ENCODE measurements at regions not wholly inside any gene's neighbourhood (a gene's known extent, or its start where the extent isn't known, plus 50 kb on each side); places are given as distances from the start of the nearest gene placed in this dataset.

DNA sequence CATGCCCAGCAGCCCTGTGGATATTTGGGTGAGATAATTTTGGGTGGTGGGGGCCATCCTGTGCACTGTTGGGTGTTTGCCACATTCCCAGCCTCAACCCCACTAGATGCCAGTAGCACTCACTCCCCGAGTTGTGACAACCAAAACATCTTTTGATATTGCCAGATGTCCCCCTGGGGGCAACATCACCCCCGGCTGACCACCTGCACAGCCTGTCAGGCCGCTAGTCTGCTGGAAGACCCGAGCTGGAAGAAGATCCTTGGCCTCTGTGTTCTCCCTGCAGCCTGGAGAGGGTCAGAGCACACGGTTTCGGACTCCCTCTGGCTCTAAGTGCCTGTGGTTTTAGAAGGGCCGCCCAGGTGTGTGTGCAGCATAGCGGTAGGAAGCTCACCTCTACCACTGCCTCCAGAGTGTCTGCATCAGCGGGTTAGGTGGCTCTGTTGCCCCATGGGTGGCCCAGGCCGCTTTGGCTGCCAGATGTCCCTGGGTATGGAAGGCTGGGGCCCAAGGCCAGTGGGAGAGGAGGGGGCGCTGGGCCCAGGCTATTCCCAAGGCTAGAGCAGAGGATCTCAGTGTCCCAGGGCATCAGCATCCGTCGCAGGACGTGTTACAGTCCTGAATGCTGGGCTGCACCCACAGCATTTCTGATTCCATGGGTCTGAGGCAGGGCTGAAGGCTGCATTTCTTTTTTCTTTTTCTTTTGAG, 195.8 kb upstream of the GSE1 start:
- Mint-ChIP-seq H3K27me3 (ENCODE audit: unreplicated experiment) (peaks cover 4% of the 10 kb centered on the region), H3K27ac (ENCODE audit: unreplicated experiment) (no peak overlapping the region), H3K4me1 (ENCODE audit: unreplicated experiment) (peaks cover 2% of the 10 kb centered on the region), H3K36me3 (ENCODE audit: low read depth, unreplicated experiment) (no peaks in the 10 kb centered on the region), H3K4me3 (ENCODE audit: unreplicated experiment) (no peak overlapping the region), H3K9me3 (ENCODE audit: unreplicated experiment) (no peaks in the 10 kb centered on the region)
- peak; percentile 1 for DNase-seq (ENCODE audit: low spot score)
- no peak for TF ChIP-seq CTCF (IDR thresholded peaks at IDR 0.05; ENCODE audit: unreplicated experiment)

DNA sequence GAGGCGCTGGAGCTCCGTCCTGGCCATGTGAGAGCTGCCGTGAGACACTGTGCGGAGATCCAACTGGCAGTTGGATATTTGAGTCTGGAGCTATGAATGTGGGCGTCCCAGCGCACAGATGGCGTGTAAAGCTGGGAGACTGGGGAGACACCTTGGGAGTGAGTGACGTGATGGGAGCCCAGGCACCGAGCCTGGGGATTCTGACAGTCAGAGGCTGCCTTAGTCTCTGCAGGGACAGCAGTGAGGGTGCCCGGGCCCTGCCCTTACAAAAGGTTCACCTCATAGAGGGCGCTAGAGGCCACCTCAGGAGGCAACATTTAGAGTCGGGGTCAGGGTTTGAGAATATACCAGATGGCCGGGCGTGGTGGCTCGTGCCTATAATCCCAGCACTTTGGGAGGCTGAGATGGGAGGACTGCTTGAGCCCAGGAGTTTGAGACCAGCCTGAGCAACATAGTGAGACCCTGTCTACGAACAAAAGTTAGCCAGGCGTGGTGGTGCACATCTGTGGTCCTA, 194.1 kb upstream of the GSE1 start:
- Mint-ChIP-seq H3K27me3 (ENCODE audit: unreplicated experiment) (peaks cover 1% of the 10 kb centered on the region), H3K4me3 (ENCODE audit: unreplicated experiment) (no peak overlapping the region), H3K27ac (ENCODE audit: unreplicated experiment) (peak overlapping the region; percentile 4), H3K36me3 (ENCODE audit: low read depth, unreplicated experiment) (no peaks in the 10 kb centered on the region), H3K9me3 (ENCODE audit: unreplicated experiment) (no peaks in the 10 kb centered on the region), H3K4me1 (ENCODE audit: unreplicated experiment) (peaks cover 2% of the 10 kb centered on the region)
- TF ChIP-seq CTCF (IDR thresholded peaks at IDR 0.05; ENCODE audit: unreplicated experiment) = no peak
- DNase-seq (ENCODE audit: low spot score) = peak; percentile 7

GRCh38 chr16:85419503-85420408, 193.4 kb upstream of the GSE1 start:
- Mint-ChIP-seq H3K4me3 (ENCODE audit: unreplicated experiment) (no peak overlapping the region), H3K27me3 (ENCODE audit: unreplicated experiment) (no peaks in the 10 kb centered on the region)
- peak; percentile 1 for DNase-seq (ENCODE audit: low spot score)

GRCh38 chr16:85420501-85421337, 192.4 kb upstream of the GSE1 start:
- Mint-ChIP-seq H3K4me1 (ENCODE audit: unreplicated experiment) (peaks cover 2% of the 10 kb centered on the region), H3K27me3 (ENCODE audit: unreplicated experiment) (no peaks in the 10 kb centered on the region), H3K4me3 (ENCODE audit: unreplicated experiment) (no peak overlapping the region), H3K9me3 (ENCODE audit: unreplicated experiment) (no peaks in the 10 kb centered on the region), H3K36me3 (ENCODE audit: low read depth, unreplicated experiment) (no peaks in the 10 kb centered on the region), H3K27ac (ENCODE audit: unreplicated experiment) (no peak overlapping the region)
- DNase-seq (ENCODE audit: low spot score) = peak; percentile 85
- TF ChIP-seq CTCF (IDR thresholded peaks at IDR 0.05; ENCODE audit: unreplicated experiment) = peak; percentile 100

More at GRCh38 chr16:85419503-85420408, 193.4 kb upstream of the GSE1 start:
- no peak overlapping the region for H3K27ac Mint-ChIP-seq (ENCODE audit: unreplicated experiment)
- no peaks in the 10 kb centered on the region for H3K36me3 Mint-ChIP-seq (ENCODE audit: low read depth, unreplicated experiment)
- peaks cover 2% of the 10 kb centered on the region for H3K4me1 Mint-ChIP-seq (ENCODE audit: unreplicated experiment)
- H3K9me3 Mint-ChIP-seq (ENCODE audit: unreplicated experiment) = no peaks in the 10 kb centered on the region
- TF ChIP-seq CTCF (IDR thresholded peaks at IDR 0.05; ENCODE audit: unreplicated experiment) = no peak

All from endothelial cell (in vitro differentiated cells).